Mesenchymal stem cell (in vitro differentiated cells and primary cell): ENCODE measurements at regions not wholly inside any gene's neighbourhood (a gene's known extent, or its start where the extent isn't known, plus 50 kb on each side); places are given as distances from the start of the nearest gene placed in this dataset.

Experiments used
- DNase-seq: peaks from one replicate; pipeline ENCODE4 v3.0.0-alpha.2; 2013
- H2AFZ ChIP-seq: one replicate; pipeline ENCODE4 v1.6.1; 2013; ENCODE audit warnings: low read depth, mild to moderate bottlenecking, control low read depth, inconsistent platforms, low read length, moderate library complexity
- H2AK5ac ChIP-seq: 2 replicates; pipeline ENCODE4 v1.6.1; 2013; ENCODE audit warnings: low read length, moderate library complexity, mild to moderate bottlenecking, inconsistent platforms; ENCODE audit not compliant: severe bottlenecking
- H2BK120ac ChIP-seq: one replicate; pipeline ENCODE4 v1.6.1; 2013; ENCODE audit warnings: low read depth, mild to moderate bottlenecking, inconsistent platforms, low read length, moderate library complexity
- H2BK12ac ChIP-seq, 2 experiments: one replicate each; pipeline ENCODE4 v1.6.1; 2013; ENCODE audit warnings: inconsistent platforms in 2 of 2, low read length in 2 of 2, mild to moderate bottlenecking in 2 of 2, moderate library complexity in 2 of 2, control low read depth in 1 of 2
- H2BK15ac ChIP-seq: one replicate; pipeline ENCODE4 v1.6.1; 2013; ENCODE audit warnings: mild to moderate bottlenecking, low read depth, inconsistent platforms; ENCODE audit not compliant: poor library complexity, severe bottlenecking
- H2BK5ac ChIP-seq: 2 replicates; pipeline ENCODE4 v1.6.1; 2013; ENCODE audit warnings: low read depth, mild to moderate bottlenecking, low read length, control low read depth, inconsistent platforms; ENCODE audit not compliant: poor library complexity, severe bottlenecking
- H3K14ac ChIP-seq, 2 experiments: one replicate each; pipeline ENCODE4 v1.6.1; 2013; ENCODE audit warnings: inconsistent platforms in 2 of 2, low read length in 2 of 2, control low read depth in 1 of 2, mild to moderate bottlenecking in 1 of 2, moderate library complexity in 1 of 2
- H3K18ac ChIP-seq, 2 experiments: one replicate each; pipeline ENCODE4 v1.6.1; 2013; ENCODE audit warnings: inconsistent platforms in 2 of 2, low read length in 2 of 2, control low read depth in 1 of 2, low read depth in 1 of 2, mild to moderate bottlenecking in 1 of 2
- H3K23ac ChIP-seq, 2 experiments: one replicate each; pipeline ENCODE4 v1.6.1; 2013; ENCODE audit warnings: inconsistent platforms in 2 of 2, low read length in 2 of 2, mild to moderate bottlenecking in 2 of 2, moderate library complexity in 2 of 2, control low read depth in 1 of 2
- H3K27ac ChIP-seq: 2 replicates; pipeline ENCODE4 v1.5.1; 2013; ENCODE audit warnings: mild to moderate bottlenecking, moderate library complexity, low read length, control low read depth, inconsistent platforms; ENCODE audit not compliant: poor library complexity, severe bottlenecking
- H3K27me3 ChIP-seq, 2 experiments: 2 replicates each; pipeline versions ENCODE4 v1.6.1 to v1.7.0; 2013; ENCODE audit warnings: low read length in 2 of 2, mild to moderate bottlenecking in 2 of 2, moderate library complexity in 2 of 2, control low read depth in 1 of 2, inconsistent platforms in 1 of 2; ENCODE audit not compliant: control insufficient read depth in 1 of 2, insufficient read depth in 1 of 2
- H3K36me3 ChIP-seq, 2 experiments: 2 replicates each; pipeline versions ENCODE4 v1.6.1 to v1.7.0; 2013; ENCODE audit warnings: low read length in 2 of 2, control low read depth in 1 of 2, inconsistent platforms in 1 of 2, low read depth in 1 of 2, mild to moderate bottlenecking in 1 of 2; ENCODE audit not compliant: insufficient read depth in 2 of 2, control insufficient read depth in 1 of 2
- H3K4ac ChIP-seq, 2 experiments: one replicate each; pipeline ENCODE4 v1.6.1; 2013; ENCODE audit warnings: inconsistent platforms in 2 of 2, low read length in 2 of 2, mild to moderate bottlenecking in 2 of 2, moderate library complexity in 2 of 2, control low read depth in 1 of 2, low read depth in 1 of 2
- H3K4me1 ChIP-seq: 2 replicates; pipeline ENCODE4 v1.6.1; 2013; ENCODE audit warnings: low read depth, low read length, control low read depth; ENCODE audit not compliant: control insufficient read depth, insufficient read depth
- H3K4me2 ChIP-seq: 2 replicates; pipeline ENCODE4 v1.6.1; 2013; ENCODE audit warnings: low read length, mild to moderate bottlenecking, inconsistent platforms; ENCODE audit not compliant: poor library complexity, severe bottlenecking
- H3K4me3 ChIP-seq, 2 experiments: 2 replicates each; pipeline versions ENCODE4 v1.5.1 to v1.7.0; 2013; ENCODE audit warnings: low read length in 2 of 2, mild to moderate bottlenecking in 2 of 2, control low read depth in 1 of 2, low read depth in 1 of 2; ENCODE audit not compliant: insufficient read depth in 1 of 2
- H3K79me1 ChIP-seq: replicated peaks from 2 replicates; pipeline ENCODE4 v1.6.1; 2013; ENCODE audit warnings: mild to moderate bottlenecking, control low read depth, low read length, inconsistent platforms; ENCODE audit not compliant: poor library complexity, severe bottlenecking
- H3K9ac ChIP-seq: 2 replicates; pipeline ENCODE4 v1.7.0; 2013; ENCODE audit warnings: mild to moderate bottlenecking, low read length, moderate library complexity
- H3K9me3 ChIP-seq: 2 replicates; pipeline ENCODE4 v1.7.0; 2013; ENCODE audit warnings: mild to moderate bottlenecking, low read length; ENCODE audit not compliant: control insufficient read depth
- H4K8ac ChIP-seq: one replicate; pipeline ENCODE4 v1.6.1; 2013; ENCODE audit warnings: inconsistent platforms, mild to moderate bottlenecking, low read length, moderate library complexity
- H4K91ac ChIP-seq: one replicate; pipeline ENCODE4 v1.6.1; 2013; ENCODE audit warnings: mild to moderate bottlenecking, low read length, inconsistent platforms
- WGBS: methylation state at CpG from one replicate; pipeline ENCODE4 v1.1.7; 2013; ENCODE audit warnings: mixed read lengths; 5-methylcytosine and 5-hydroxymethylcytosine counted together

GRCh38 chr19:27774337-27774736 lies 1438.6 kb downstream of the UQCRFS1 start:
- Histone ChIP-seq H2AFZ (no peak overlapping the region), H3K27ac (no peak overlapping the region), H3K36me3 (peaks cover 15 to 34% of the 10 kb centered on the region in 2 experiments), H2BK5ac (no peak overlapping the region), H3K14ac (no peak overlapping the region), H2BK120ac (no peak overlapping the region), H2AK5ac (no peak overlapping the region), H4K8ac (no peak overlapping the region), H3K9ac (no peak overlapping the region), H3K4me3 (no peak overlapping the region), H3K18ac (no peak overlapping the region), H4K91ac (no peak overlapping the region), H3K79me1 (peaks cover 25% of the 10 kb centered on the region), H3K9me3 (peaks cover 9% of the 10 kb centered on the region), H3K27me3 (no peaks in the 10 kb centered on the region), H2BK12ac (no peak overlapping the region), H3K4me1 (no peaks in the 10 kb centered on the region), H3K23ac (no peak overlapping the region), H2BK15ac (no peak overlapping the region), H3K4ac (no peak overlapping the region), H3K4me2 (no peak overlapping the region)
- no peak for DNase-seq
- 97% methylated on average over 9 of the region's 10 CpGs for WGBS

- DNase-seq: no peak
- no peak overlapping the region for H3K9ac ChIP-seq
- H4K8ac ChIP-seq: no peak overlapping the region
- H3K4me3 ChIP-seq: no peak overlapping the region
- peaks cover 9% of the 10 kb centered on the region for H3K9me3 ChIP-seq
- H3K27me3 ChIP-seq: no peaks in the 10 kb centered on the region
- no peak overlapping the region for H3K18ac ChIP-seq
- no peak overlapping the region for H3K14ac ChIP-seq
- no peak overlapping the region for H4K91ac ChIP-seq
- no peaks in the 10 kb centered on the region for H3K4me1 ChIP-seq
- no peak overlapping the region for H3K4ac ChIP-seq
- H2BK12ac ChIP-seq: no peak overlapping the region
- peaks cover 15 to 32% of the 10 kb centered on the region in 2 experiments for H3K36me3 ChIP-seq
- no peak overlapping the region for H2AFZ ChIP-seq
- no peak overlapping the region for H2BK120ac ChIP-seq
- no peak overlapping the region for H2AK5ac ChIP-seq
- H3K79me1 ChIP-seq: peaks cover 20% of the 10 kb centered on the region
- H3K23ac ChIP-seq: no peak overlapping the region
- H3K4me2 ChIP-seq: no peak overlapping the region
- no peak overlapping the region for H2BK5ac ChIP-seq
- no peak overlapping the region for H3K27ac ChIP-seq
- no peak overlapping the region for H2BK15ac ChIP-seq
- WGBS: 71% methylated on average over 10 of the region's 11 CpGs
Observed at GRCh38 chr19:27773318-27774094, 1439.4 kb downstream of the UQCRFS1 start.

- no peak overlapping the region for H3K4me2 ChIP-seq
- H4K8ac ChIP-seq: no peak overlapping the region
- H3K4me1 ChIP-seq: no peaks in the 10 kb centered on the region
- H2BK5ac ChIP-seq: no peak overlapping the region
- H2BK15ac ChIP-seq: no peak overlapping the region
- 97% methylated on average over 6 of the region's 6 CpGs for WGBS
- peaks cover 9% of the 10 kb centered on the region for H3K9me3 ChIP-seq
- H3K4ac ChIP-seq: no peak overlapping the region
- H2BK120ac ChIP-seq: no peak overlapping the region
- H3K36me3 ChIP-seq: peaks cover 15 to 31% of the 10 kb centered on the region in 2 experiments
- H3K23ac ChIP-seq: no peak overlapping the region
- H3K27ac ChIP-seq: no peak overlapping the region
- no peak overlapping the region for H4K91ac ChIP-seq
- no peak for DNase-seq
- H3K18ac ChIP-seq: no peak overlapping the region
- H3K79me1 ChIP-seq: peaks cover 22% of the 10 kb centered on the region
- no peak overlapping the region for H3K9ac ChIP-seq
- no peaks in the 10 kb centered on the region for H3K27me3 ChIP-seq
- H2BK12ac ChIP-seq: no peak overlapping the region
- no peak overlapping the region for H2AK5ac ChIP-seq
- no peak overlapping the region for H2AFZ ChIP-seq
- H3K14ac ChIP-seq: no peak overlapping the region
- H3K4me3 ChIP-seq: no peak overlapping the region
Observed at GRCh38 chr19:27772059-27772458, 1440.9 kb downstream of the UQCRFS1 start.

GRCh38 chr19:27770095-27770494 lies 1442.9 kb downstream of the UQCRFS1 start:
- no peak overlapping the region for H2AFZ ChIP-seq
- H3K9ac ChIP-seq: no peak overlapping the region
- no peak for DNase-seq
- H3K27ac ChIP-seq: no peak overlapping the region
- H3K23ac ChIP-seq: no peak overlapping the region
- no peak overlapping the region for H3K4me2 ChIP-seq
- no peaks in the 10 kb centered on the region for H3K27me3 ChIP-seq
- H3K9me3 ChIP-seq: peaks cover 9% of the 10 kb centered on the region
- H3K4me3 ChIP-seq: no peak overlapping the region
- H4K8ac ChIP-seq: no peak overlapping the region
- peaks cover 15 to 29% of the 10 kb centered on the region in 2 experiments for H3K36me3 ChIP-seq
- H2BK5ac ChIP-seq: no peak overlapping the region
- no peak overlapping the region for H3K4ac ChIP-seq
- H4K91ac ChIP-seq: no peak overlapping the region
- H2BK15ac ChIP-seq: no peak overlapping the region
- no peak overlapping the region for H2BK120ac ChIP-seq
- no peak overlapping the region for H2BK12ac ChIP-seq
- no peak overlapping the region for H2AK5ac ChIP-seq
- no peak overlapping the region for H3K18ac ChIP-seq
- no peak overlapping the region for H3K14ac ChIP-seq
- peaks cover 26% of the 10 kb centered on the region for H3K79me1 ChIP-seq
- no peaks in the 10 kb centered on the region for H3K4me1 ChIP-seq
- 86% methylated on average over 5 of the region's 5 CpGs for WGBS
